NCI-H446 treated with DMSO at 0.1 percent for 48 hours (cell line): ENCODE measurements at regions not wholly inside any gene's neighbourhood (a gene's known extent, or its start where the extent isn't known, plus 50 kb on each side); places are given as distances from the start of the nearest gene placed in this dataset.

ENCODE experiments used
- DNase-seq: peaks from one replicate; lab custom pipeline; 2025; lab: John Stamatoyannopoulos, UW

DNA sequence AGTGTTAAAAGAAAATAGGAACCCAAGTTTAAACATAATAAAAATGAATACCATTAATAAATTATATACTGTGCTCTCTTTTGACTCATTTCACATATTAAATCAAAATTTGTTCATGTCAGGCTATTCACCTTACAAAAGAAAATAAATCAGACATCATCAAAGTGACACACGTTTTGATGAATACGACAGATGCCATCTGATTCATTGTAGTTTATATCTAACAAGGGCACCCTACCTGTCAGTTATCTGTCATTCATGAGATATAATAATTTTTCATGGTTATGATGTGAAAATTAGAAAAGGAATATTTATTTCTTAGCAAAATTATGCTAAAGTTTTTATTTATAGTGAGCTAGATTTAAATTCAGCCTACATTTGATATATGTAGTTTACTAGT, 188.1 kb upstream of the PCDH17 start:
- DNase-seq: no peak

GRCh38 chr13:57450356-57450755, 181.2 kb upstream of the PCDH17 start:
- DNase-seq: no peak

DNA sequence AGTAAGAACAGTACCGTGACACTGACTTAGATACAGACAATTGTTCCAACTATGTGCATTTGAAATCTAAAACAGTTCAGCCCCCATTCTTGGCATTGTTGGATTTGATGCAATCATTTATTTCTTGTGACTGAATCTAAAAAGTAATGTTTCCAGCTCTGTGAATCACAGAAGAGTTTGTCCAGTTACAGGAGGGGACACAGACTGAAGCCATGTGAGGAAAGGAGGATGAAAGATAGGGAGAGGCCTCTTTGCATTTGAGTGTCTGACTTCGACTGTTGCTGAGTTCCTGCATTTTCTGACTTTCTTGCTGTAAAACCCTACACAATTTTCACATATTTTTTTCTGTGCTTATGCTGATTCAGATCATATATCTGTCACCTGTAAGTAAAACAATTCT, 179.3 kb upstream of the PCDH17 start:
- DNase-seq: no peak

DNA sequence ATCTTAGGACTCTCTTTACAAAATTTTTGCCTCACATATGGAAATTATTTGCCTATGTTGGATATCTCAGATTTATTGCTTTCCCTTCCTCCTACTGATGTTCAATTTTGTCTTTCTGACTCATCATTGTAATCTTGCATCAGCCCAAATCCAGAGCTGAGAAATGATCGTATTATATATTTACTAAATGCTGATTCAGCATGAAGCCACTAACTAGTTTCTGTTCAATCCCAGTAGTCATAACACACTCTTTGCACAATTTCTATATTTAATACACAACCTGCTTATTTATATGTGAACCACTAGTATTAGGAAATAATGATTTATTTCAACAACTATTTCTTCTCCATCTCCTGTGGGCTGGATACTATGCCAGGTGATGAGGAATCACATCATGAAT, 161.1 kb upstream of the PCDH17 start:
- DNase-seq: no peak

DNA sequence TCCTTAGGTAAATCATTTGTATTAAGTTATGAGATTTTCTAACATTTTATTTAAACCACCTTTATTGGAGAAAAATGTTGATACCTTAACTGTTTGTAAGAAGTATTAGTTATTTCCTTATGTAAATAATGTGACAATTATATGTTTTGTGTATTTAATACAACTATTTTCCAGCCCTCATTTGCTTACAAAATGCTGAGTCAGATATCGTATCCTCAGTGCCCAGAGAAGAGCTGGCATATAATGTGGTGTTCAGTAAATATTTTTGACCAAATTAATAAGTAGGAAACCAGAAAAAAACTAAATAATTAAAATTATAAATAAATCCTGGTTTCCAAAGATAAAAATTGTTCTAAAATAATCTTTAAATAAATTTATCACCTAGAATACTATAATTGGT, 140.2 kb upstream of the PCDH17 start:
- DNase-seq: no peak

DNA sequence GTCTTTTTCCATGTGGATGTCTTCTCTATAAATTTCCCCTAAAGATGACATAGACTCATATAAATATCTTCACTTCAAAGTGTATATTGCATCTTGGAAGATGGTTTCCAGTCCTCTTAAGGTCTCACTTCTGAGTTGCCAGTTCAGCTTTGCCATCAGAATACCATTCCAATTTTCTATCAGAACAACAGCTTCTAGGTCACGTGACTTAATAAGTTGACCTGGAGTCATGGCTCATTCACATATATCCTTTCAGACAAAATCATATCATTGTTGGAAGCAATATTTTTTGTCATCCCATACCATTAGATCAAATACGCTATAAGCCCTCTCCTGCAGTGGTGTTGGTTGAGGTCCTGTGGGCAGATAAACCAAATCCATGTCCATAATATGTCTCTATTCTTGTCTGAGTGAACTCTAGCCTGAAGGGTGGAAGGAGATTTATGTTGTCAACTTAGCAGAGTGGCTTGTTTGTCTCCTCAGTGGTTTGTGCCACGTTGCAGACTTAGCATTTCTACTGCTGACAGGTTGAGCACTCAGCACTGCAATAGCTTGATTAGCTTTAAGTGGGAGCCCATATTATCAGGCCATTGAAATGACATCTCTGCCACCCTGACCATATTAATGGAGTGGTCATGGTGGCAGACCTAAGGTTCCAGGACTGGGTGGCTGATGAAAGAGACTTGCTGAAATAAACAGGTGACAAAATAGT, 123.6 kb upstream of the PCDH17 start:
- no peak for DNase-seq

GRCh38 chr13:57511603-57512002, 119.9 kb upstream of the PCDH17 start:
- DNase-seq: no peak

DNA sequence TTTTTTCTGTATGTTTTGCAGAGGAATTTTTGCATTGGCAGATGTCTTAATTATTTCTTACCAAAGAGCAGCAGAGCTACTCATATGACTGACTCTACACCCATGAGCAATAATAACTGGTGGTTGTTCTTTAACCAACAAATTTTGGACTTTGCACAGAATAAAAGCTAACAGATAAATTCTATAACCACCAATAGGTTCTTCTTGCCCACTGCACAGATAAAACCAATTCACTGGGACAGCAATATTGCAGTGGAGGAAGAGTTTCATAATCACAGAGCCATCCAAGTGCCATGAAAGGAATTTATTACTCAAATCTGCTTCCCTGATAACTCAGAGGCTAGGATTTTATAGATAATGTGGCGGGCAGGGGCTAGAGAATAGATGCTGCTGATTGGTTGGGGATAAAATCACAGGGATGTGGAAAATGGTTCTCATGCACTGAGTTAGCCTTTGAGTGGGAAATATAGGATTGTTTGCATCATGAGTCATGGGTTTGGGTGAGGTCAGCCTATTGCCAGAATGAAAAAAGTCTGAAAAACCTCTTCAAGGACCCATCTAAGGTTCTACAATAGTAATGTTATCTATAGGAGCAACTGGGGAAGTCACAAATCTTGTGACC, 104.3 kb upstream of the PCDH17 start:
- DNase-seq: no peak

GRCh38 chr13:57531256-57531655, 100.3 kb upstream of the PCDH17 start:
- no peak for DNase-seq

- DNase-seq: no peak
Observed at GRCh38 chr13:57546942-57547341, 84.6 kb upstream of the PCDH17 start.

GRCh38 chr13:57552437-57552836, 79.1 kb upstream of the PCDH17 start:
- DNase-seq: no peak

GRCh38 chr13:57553932-57554331, 77.6 kb upstream of the PCDH17 start:
- no peak for DNase-seq

DNA sequence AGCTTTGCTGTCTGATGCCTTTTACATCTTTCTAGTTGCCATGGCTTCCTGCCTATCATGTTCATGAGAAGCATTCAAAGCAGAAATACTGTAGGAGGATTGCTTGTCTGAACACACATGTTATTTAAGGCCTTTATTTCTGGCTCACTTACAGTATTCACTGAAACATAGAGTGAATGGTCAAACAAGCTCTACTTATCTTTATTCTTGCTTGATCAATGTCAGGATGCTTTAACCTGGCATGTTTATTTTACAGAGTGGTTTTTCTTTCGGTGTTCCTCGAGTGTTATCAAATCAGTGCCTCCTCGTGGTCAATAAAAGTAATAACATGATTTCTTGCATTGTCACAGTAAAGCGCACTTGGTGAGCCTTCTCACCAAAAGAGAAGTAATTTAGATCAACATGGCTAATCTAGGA, 73.5 kb upstream of the PCDH17 start:
- DNase-seq: no peak

DNA sequence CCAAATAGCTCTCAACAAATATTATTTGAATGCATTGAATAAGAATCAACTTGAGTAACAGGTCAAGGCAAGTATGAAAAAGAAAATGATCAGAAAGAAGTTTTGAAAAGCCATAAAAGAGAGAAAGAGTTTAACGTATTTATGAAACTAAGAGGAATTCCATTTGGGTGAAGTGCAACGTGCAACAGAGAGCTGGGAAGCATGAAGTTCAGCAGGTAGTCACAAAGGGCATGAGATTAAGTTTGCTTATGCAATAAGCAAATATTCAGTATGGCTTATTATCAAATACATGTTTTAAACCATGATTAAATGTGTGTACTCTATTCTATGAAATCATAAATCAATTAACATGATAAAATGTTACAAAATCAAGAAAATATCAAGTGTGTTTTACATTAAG, 62.7 kb upstream of the PCDH17 start:
- no peak for DNase-seq

GRCh38 chr13:57569986-57570385, 61.6 kb upstream of the PCDH17 start:
- DNase-seq: no peak
